ENCODE measurements at regions not wholly inside any gene's neighbourhood (a gene's known extent, or its start where the extent isn't known, plus 50 kb on each side); places are given as distances from the start of the nearest gene placed in this dataset.

GRCh38 chr11:15889363-15890030 is 466.8 kb downstream of the SOX6 start:
- no peak for TF ChIP-seq CTCF (IDR thresholded peaks at IDR 0.05)
- peaks cover 0 to 7% of the 10 kb centered on the region in 2 donors for H3K4me1 ChIP-seq (ENCODE audit: control insufficient read depth in 1 of 2, low read depth in 2 of 2)
- no peak for DNase-seq (ENCODE audit: low spot score)
- no peaks in the 10 kb centered on the region for H3K36me3 ChIP-seq
- no peaks in the 10 kb centered on the region for H3K9me3 ChIP-seq
- ATAC-seq (ENCODE audit: insufficient number of reproducible peaks, low FRiP score, low read depth), result no peak
- no peak overlapping the region for H3K27ac ChIP-seq
- H3K4me3 ChIP-seq, result no peak overlapping the region
- no peaks in the 10 kb centered on the region for H3K27me3 ChIP-seq (replicated peaks; ENCODE audit: insufficient read depth)

GRCh38 chr11:15890031-15890713 is 466.2 kb downstream of the SOX6 start:
- no peak for TF ChIP-seq CTCF (IDR thresholded peaks at IDR 0.05)
- DNase-seq (ENCODE audit: low spot score) (no peak), ATAC-seq (ENCODE audit: insufficient number of reproducible peaks, low FRiP score, low read depth) (no peak)
- Histone ChIP-seq H3K27ac (no peak overlapping the region), H3K27me3 (replicated peaks; ENCODE audit: insufficient read depth) (no peaks in the 10 kb centered on the region), H3K9me3 (no peaks in the 10 kb centered on the region), H3K4me3 (no peak overlapping the region), H3K4me1 (ENCODE audit: control insufficient read depth in 1 of 2, low read depth in 2 of 2) (peaks cover 0 to 7% of the 10 kb centered on the region in 2 donors), H3K36me3 (no peaks in the 10 kb centered on the region)

GRCh38 chr11:15893080-15893492 is 463.3 kb downstream of the SOX6 start:
- no peak for TF ChIP-seq CTCF (IDR thresholded peaks at IDR 0.05)
- H3K27ac ChIP-seq, result no peak overlapping the region
- no peaks in the 10 kb centered on the region for H3K9me3 ChIP-seq
- no peak overlapping the region for H3K4me3 ChIP-seq
- no peaks in the 10 kb centered on the region for H3K36me3 ChIP-seq
- H3K27me3 ChIP-seq (replicated peaks; ENCODE audit: insufficient read depth), result no peaks in the 10 kb centered on the region
- peaks cover 0 to 7% of the 10 kb centered on the region in 2 donors for H3K4me1 ChIP-seq (ENCODE audit: control insufficient read depth in 1 of 2, low read depth in 2 of 2)
- ATAC-seq (ENCODE audit: insufficient number of reproducible peaks, low FRiP score, low read depth), result no peak
- no peak for DNase-seq (ENCODE audit: low spot score)

GRCh38 chr11:15896026-15896425 is 460.3 kb downstream of the SOX6 start:
- no peak for TF ChIP-seq CTCF (IDR thresholded peaks at IDR 0.05)
- Histone ChIP-seq H3K36me3 (no peaks in the 10 kb centered on the region), H3K4me1 (ENCODE audit: control insufficient read depth in 1 of 2, low read depth in 2 of 2) (peaks cover 0 to 2% of the 10 kb centered on the region in 2 donors), H3K9me3 (no peaks in the 10 kb centered on the region), H3K27ac (no peak overlapping the region), H3K4me3 (no peak overlapping the region), H3K27me3 (replicated peaks; ENCODE audit: insufficient read depth) (no peaks in the 10 kb centered on the region)
- DNase-seq (ENCODE audit: low spot score) (no peak), ATAC-seq (ENCODE audit: insufficient number of reproducible peaks, low FRiP score, low read depth) (no peak)

DNA sequence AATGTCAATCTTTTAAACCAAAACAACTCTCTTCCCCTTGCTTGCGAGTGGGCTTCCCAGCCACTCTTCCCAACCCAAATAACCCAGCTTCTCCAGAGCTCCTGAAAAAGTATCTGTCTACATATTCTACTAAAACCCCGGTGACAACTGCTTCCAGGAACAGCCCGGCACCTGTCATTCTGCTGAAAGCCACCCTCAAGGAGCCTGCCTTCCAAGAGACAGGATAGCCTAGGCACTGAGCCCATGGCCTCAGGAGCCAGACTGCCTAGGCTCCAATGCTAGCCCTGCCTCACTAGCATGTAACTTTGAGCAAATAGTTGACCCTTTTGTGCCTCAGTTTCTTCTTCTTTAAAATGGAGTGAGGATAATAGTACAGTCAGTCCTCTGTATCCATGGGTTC is 459.8 kb downstream of the SOX6 start:
- no peaks in the 10 kb centered on the region for H3K27me3 ChIP-seq (replicated peaks; ENCODE audit: insufficient read depth)
- H3K36me3 ChIP-seq, result no peaks in the 10 kb centered on the region
- DNase-seq (ENCODE audit: low spot score) (no peak), ATAC-seq (ENCODE audit: insufficient number of reproducible peaks, low FRiP score, low read depth) (no peak)
- no peaks in the 10 kb centered on the region for H3K9me3 ChIP-seq
- H3K4me3 ChIP-seq, result no peak overlapping the region
- H3K27ac ChIP-seq, result no peak overlapping the region
- TF ChIP-seq CTCF (IDR thresholded peaks at IDR 0.05), result no peak
- H3K4me1 ChIP-seq (ENCODE audit: control insufficient read depth in 1 of 2, low read depth in 2 of 2), result peaks cover 0 to 7% of the 10 kb centered on the region in 2 donors

Measured in thoracic aorta (tissue), 2 donors.